HG02870 (cell line): ENCODE measurements at regions not wholly inside any gene's neighbourhood (a gene's known extent, or its start where the extent isn't known, plus 50 kb on each side); places are given as distances from the start of the nearest gene placed in this dataset.

Experiments
- ATAC-seq: cut with Tn5 transposase; IDR thresholded peaks from one replicate; pipeline ENCODE4 v1.9.1; 2021; ENCODE audit warnings: mild to moderate bottlenecking, moderate library complexity; ENCODE audit not compliant: unreplicated experiment

GRCh38 chr10:118940386-118940785, 89.1 kb upstream of the NANOS1 start:
- no peak for ATAC-seq

GRCh38 chr10:118943253-118943652, 86.3 kb upstream of the NANOS1 start:
- no peak for ATAC-seq

GRCh38 chr10:118944959-118945633, 84.4 kb upstream of the NANOS1 start:
- no peak for ATAC-seq

GRCh38 chr10:118948786-118949185, 80.7 kb upstream of the NANOS1 start:
- no peak for ATAC-seq

- ATAC-seq: no peak
Measured at GRCh38 chr10:118950190-118950680, 79.3 kb upstream of the NANOS1 start.

- no peak for ATAC-seq
Measured at GRCh38 chr10:118950997-118951637, 78.4 kb upstream of the NANOS1 start.

GRCh38 chr10:118952493-118953295, 76.8 kb upstream of the NANOS1 start:
- ATAC-seq: no peak

GRCh38 chr10:118953598-118954393, 75.7 kb upstream of the NANOS1 start:
- ATAC-seq: no peak

GRCh38 chr10:118955531-118955930, 74.0 kb upstream of the NANOS1 start:
- ATAC-seq: no peak

GRCh38 chr10:118955951-118956801, 73.3 kb upstream of the NANOS1 start:
- no peak for ATAC-seq

GRCh38 chr10:118956802-118957442, 72.6 kb upstream of the NANOS1 start:
- ATAC-seq: no peak

- ATAC-seq: no peak
Measured at GRCh38 chr10:118957443-118957825, 72.1 kb upstream of the NANOS1 start.

GRCh38 chr10:118957966-118958365, 71.5 kb upstream of the NANOS1 start:
- no peak for ATAC-seq

GRCh38 chr10:118958559-118958958, 71.0 kb upstream of the NANOS1 start:
- ATAC-seq: no peak

GRCh38 chr10:118958984-118959925, 70.3 kb upstream of the NANOS1 start:
- ATAC-seq: no peak

- no peak for ATAC-seq
Measured at GRCh38 chr10:118960157-118961090, 69.1 kb upstream of the NANOS1 start.

- ATAC-seq: no peak
Measured at GRCh38 chr10:118961436-118961835, 68.1 kb upstream of the NANOS1 start.
